HepG2 (cell line): ENCODE measurements at regions not wholly inside any gene's neighbourhood (a gene's known extent, or its start where the extent isn't known, plus 50 kb on each side); places are given as distances from the start of the nearest gene placed in this dataset.

Experiments used
- ATAC-seq: fragments of 200-7000 bp; cut with Tn5 transposase; 3 replicates; pipeline ENCODE4 v1.9.1; 2020; ENCODE audit warnings: mild to moderate bottlenecking, moderate library complexity
- BruUV-seq: library from RNA; stranded (reverse); fragments of 400-500 nt; replicated peaks from 2 replicates; lab custom pipeline; 2021; lab: Mats Ljungman, UMichigan
- CTCF ChIA-PET: fragments of 300-600 bp; formaldehyde crosslinking; extraction: SDS; loops from one replicate; lab custom pipeline; 2021; ENCODE audit warnings: low total read pairs, inconsistent platforms, low intra/inter-chr PET ratio; lab: Yijun Ruan, JAX
- POLR2A ChIA-PET: fragments of 350-600 bp; sonication (Branson Sonifier 250); formaldehyde crosslinking; loops from one replicate; lab custom pipeline; 2020; ENCODE audit warnings: antibody characterized with exemption, inconsistent platforms; lab: Yijun Ruan, JAX
- DNase-seq: peaks from one replicate; pipeline ENCODE4 v3.0.0-alpha.2; 2015; ENCODE audit warnings: low spot score
- FAIRE-seq: peaks from 3 replicates; lab custom pipeline; 2011; peaks lifted over from hg19 to GRCh38; lab: Jason Lieb, UNC
- H2AFZ ChIP-seq: one replicate; pipeline ENCODE4 v1.6.1; 2011; ENCODE audit warnings: low read length, inconsistent platforms
- H3K27ac ChIP-seq: fragments of 300-600 bp; 3 replicates; pipeline ENCODE4 v1.8.0; 2011; ENCODE audit warnings: mixed run types, mild to moderate bottlenecking, mixed read lengths, low read length, inconsistent platforms; ENCODE audit not compliant: insufficient read depth; ENCODE audit errors: extremely low read length
- H3K27me3 ChIP-seq, 2 experiments: fragments of 200-600 bp in 1 of 2; 2 replicates in 1 of 2; 3 replicates in 1 of 2; pipeline versions ENCODE4 v1.6.0 to v1.8.0; 2011; ENCODE audit warnings: low read length in 2 of 2, mild to moderate bottlenecking in 2 of 2, moderate library complexity in 2 of 2, inconsistent platforms in 1 of 2; ENCODE audit not compliant: insufficient read depth in 2 of 2, control insufficient read depth in 1 of 2
- H3K36me3 ChIP-seq, 2 experiments: fragments of 200-600 bp in 1 of 2; replicated peaks in 1 of 2; 2 replicates in 1 of 2; 3 replicates in 1 of 2; pipeline versions ENCODE4 v1.5.1 to v1.8.0; 2011; ENCODE audit warnings: low read length in 2 of 2, inconsistent platforms in 1 of 2; ENCODE audit not compliant: insufficient read depth in 2 of 2, control insufficient read depth in 1 of 2
- H3K4me1 ChIP-seq: 2 replicates; pipeline ENCODE4 v1.5.1; 2012; ENCODE audit warnings: low read length, inconsistent platforms; ENCODE audit not compliant: insufficient read depth
- H3K4me2 ChIP-seq: 2 replicates; pipeline ENCODE4 v1.6.0; 2011; ENCODE audit warnings: low read depth, low read length, inconsistent platforms
- H3K4me3 ChIP-seq, 3 experiments: fragments of 200-600 bp in 1 of 3; sonication (generic), shearing (Covaris generic) in 1 of 3; replicated peaks in 1 of 3; 2 replicates each; pipeline ENCODE4 v1.5.1; 2011 to 2016; ENCODE audit warnings: low read length in 3 of 3, inconsistent platforms in 2 of 3, low read depth in 2 of 3, mild to moderate bottlenecking in 2 of 3, control low read depth in 1 of 3, mixed read lengths in 1 of 3; ENCODE audit not compliant: insufficient read depth in 1 of 3
- H3K79me2 ChIP-seq: one replicate; pipeline ENCODE4 v1.6.1; 2011; ENCODE audit warnings: low read length, inconsistent platforms; ENCODE audit not compliant: insufficient read depth
- H3K9ac ChIP-seq: 2 replicates; pipeline ENCODE4 v1.6.0; 2011; ENCODE audit warnings: mild to moderate bottlenecking, low read depth, low read length, inconsistent platforms; ENCODE audit not compliant: insufficient read depth
- H3K9me3 ChIP-seq: 2 replicates; pipeline ENCODE4 v1.5.1; 2012; ENCODE audit warnings: mild to moderate bottlenecking, low read length
- H4K20me1 ChIP-seq: 2 replicates; pipeline ENCODE4 v1.6.0; 2011; ENCODE audit warnings: inconsistent platforms, mild to moderate bottlenecking, low read length, moderate library complexity; ENCODE audit not compliant: insufficient read depth
- ESRRA ChIP-seq: sonication (generic); formaldehyde crosslinking; IDR thresholded peaks from 2 replicates; pipeline ENCODE4 v1.5.1; 2020; ENCODE audit warnings: mild to moderate bottlenecking, low read depth, missing genetic modification reagents
- GPN1 ChIP-seq: sonication (generic); formaldehyde crosslinking; IDR thresholded peaks from 2 replicates; pipeline ENCODE4 v1.5.1; 2020; ENCODE audit warnings: missing genetic modification reagents, borderline replicate concordance
- NFIB ChIP-seq: sonication (generic); formaldehyde crosslinking; IDR thresholded peaks from 2 replicates; pipeline ENCODE4 v1.9.0; 2021; ENCODE audit warnings: missing genetic modification reagents, mild to moderate bottlenecking, borderline replicate concordance
- NPAS2 ChIP-seq: sonication (generic); formaldehyde crosslinking; IDR thresholded peaks from 2 replicates; pipeline ENCODE4 v1.8.0; 2022; ENCODE audit warnings: mild to moderate bottlenecking, missing genetic modification reagents, borderline replicate concordance
- PCBP2 ChIP-seq: fragments of 200-400 bp; formaldehyde crosslinking; optimal IDR thresholded peaks from 2 replicates; pipeline ENCODE3; 2018; ENCODE audit warnings: low read length, low read depth; ENCODE audit not compliant: poor library complexity, severe bottlenecking
- POLR2G ChIP-seq: fragments of 200-400 bp; formaldehyde crosslinking; IDR thresholded peaks from 2 replicates; pipeline ENCODE4 v1.6.1; 2018; ENCODE audit warnings: mild to moderate bottlenecking, low read depth, low read length, moderate library complexity
- SP1 ChIP-seq, 2 experiments: fragments of 450-650 bp in 1 of 2; sonication (generic) in 1 of 2; formaldehyde crosslinking in 1 of 2; IDR thresholded peaks; 2 replicates each; pipeline versions ENCODE4 v1.4.0 to v1.6.1; 2016 to 2020; ENCODE audit warnings: missing genetic modification reagents in 1 of 2
- TSC22D2 ChIP-seq: sonication (generic); formaldehyde crosslinking; IDR thresholded peaks from 2 replicates; pipeline ENCODE4 v1.5.1; 2020; ENCODE audit warnings: missing genetic modification reagents, mild to moderate bottlenecking, borderline replicate concordance
- ZKSCAN5 ChIP-seq: sonication (generic); formaldehyde crosslinking; IDR thresholded peaks from 2 replicates; pipeline ENCODE4 v1.5.1; 2020; ENCODE audit warnings: mild to moderate bottlenecking, missing genetic modification reagents
- ZMYM4 ChIP-seq: sonication (generic); formaldehyde crosslinking; IDR thresholded peaks from 2 replicates; pipeline ENCODE4 v1.8.1; 2023; ENCODE audit warnings: mild to moderate bottlenecking, missing genetic modification reagents
- ZNF256 ChIP-seq: sonication (generic); formaldehyde crosslinking; conservative IDR thresholded peaks from 2 replicates; pipeline ENCODE4 v1.4.0; 2020; ENCODE audit warnings: missing genetic modification reagents
- WGBS: methylation state at CpG from one replicate; pipeline ENCODE4 v1.1.6; 2017; ENCODE audit warnings: low lambda C conversion rate; 5-methylcytosine and 5-hydroxymethylcytosine counted together
- in situ Hi-C: cut with HindIII; loops from 2 replicates; pipeline ENCODE4 v1.10.0; 2017; ENCODE audit warnings: low pct_unique_long_range_greater_than_20kb; ENCODE audit not compliant: extremely low pct_ligation_motif_present
- intact Hi-C: fragments of 100-400 bp; cut with micrococcal nuclease; formaldehyde crosslinking; loops from one replicate; pipeline ENCODE4 v1.10.0; 2022; ENCODE audit not compliant: unreplicated experiment
- TF ChIP-seq, protein P1 (sequence below): sonication (generic); formaldehyde crosslinking; IDR thresholded peaks from 2 replicates; pipeline ENCODE4 v1.8.1; 2023; ENCODE audit warnings: mild to moderate bottlenecking, missing genetic modification reagents, borderline replicate concordance
- TF ChIP-seq, protein P2 (sequence below): sonication (generic); formaldehyde crosslinking; IDR thresholded peaks from 2 replicates; pipeline ENCODE4 v1.9.0; 2021; ENCODE audit warnings: missing genetic modification reagents, mild to moderate bottlenecking, borderline replicate concordance
- TF ChIP-seq, protein P3 (sequence below): sonication (generic); formaldehyde crosslinking; IDR thresholded peaks from 2 replicates; pipeline ENCODE4 v1.4.0; 2020; ENCODE audit warnings: missing genetic modification reagents

DNA sequence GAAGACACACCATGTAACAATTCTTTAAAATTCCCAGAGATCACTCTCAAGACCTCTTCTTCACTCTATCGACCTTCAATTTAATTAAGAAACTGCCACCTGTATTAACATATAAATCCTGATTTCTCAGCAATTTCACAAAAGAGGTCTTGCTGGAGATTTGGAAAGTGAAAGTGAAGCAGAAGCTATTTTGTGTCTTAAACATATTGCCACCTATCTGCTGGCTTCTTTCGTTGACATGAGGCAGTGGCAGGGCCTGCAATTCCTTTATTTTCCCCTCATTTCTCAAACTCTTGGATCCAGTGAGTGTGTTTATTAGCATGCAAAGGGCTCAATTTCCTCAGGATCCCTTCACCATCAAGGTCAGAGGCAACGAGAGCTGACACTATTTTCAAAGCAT is 780.2 kb upstream of the SLITRK1 start:
- H2AFZ ChIP-seq, result no peak overlapping the region
- in situ Hi-C loops (no loop called here), intact Hi-C loops (no loop called here)
- BruUV-seq, result no TSS peak
- ATAC-seq, result no peak
- FAIRE-seq, result no peak
- ChIA-PET CTCF (no interaction called here), POLR2A (no interaction called here)
- H3K79me2 ChIP-seq, result no peaks in the 10 kb centered on the region
- H3K9me3 ChIP-seq, result no peaks in the 10 kb centered on the region
- H3K27me3 ChIP-seq, result no peaks in the 10 kb centered on the region
- no peaks in the 10 kb centered on the region for H4K20me1 ChIP-seq
- no peak overlapping the region for H3K4me3 ChIP-seq
- H3K36me3 ChIP-seq, result no peaks in the 10 kb centered on the region
- 16% methylated on average over 3 of the region's 3 CpGs for WGBS
- no peak overlapping the region for H3K27ac ChIP-seq
- no peak for DNase-seq
- TF ChIP-seq NPAS2 (CRISPR knock-in tag) (no peak), PCBP2 (no peak), ZNF256 (CRISPR knock-in tag) (no peak), ESRRA (no peak)
- no peak overlapping the region for H3K9ac ChIP-seq
- H3K4me2 ChIP-seq, result no peak overlapping the region
- H3K4me1 ChIP-seq, result no peaks in the 10 kb centered on the region

DNA sequence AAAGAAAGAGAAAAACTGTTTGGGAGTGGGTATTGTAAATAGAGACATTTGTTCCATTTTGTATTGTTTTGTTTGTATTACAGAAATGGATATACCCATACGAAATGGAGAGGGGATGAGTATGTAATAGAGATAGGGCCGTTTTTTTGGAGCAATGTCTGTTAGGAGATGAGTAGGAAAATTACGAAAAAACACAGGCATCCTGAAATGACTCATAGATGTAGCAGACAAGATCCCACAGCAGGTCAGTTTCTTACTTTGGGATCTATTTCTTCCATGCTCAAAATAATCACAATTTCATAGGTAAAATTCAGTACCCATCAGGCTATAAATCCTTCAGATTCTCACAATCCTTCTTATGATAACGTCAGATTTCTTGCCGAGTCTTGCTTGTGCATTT is 779.4 kb upstream of the SLITRK1 start:
- Histone ChIP-seq H3K36me3 (no peaks in the 10 kb centered on the region), H3K79me2 (no peaks in the 10 kb centered on the region), H3K9me3 (no peaks in the 10 kb centered on the region), H3K4me2 (no peak overlapping the region), H3K9ac (no peak overlapping the region), H4K20me1 (no peaks in the 10 kb centered on the region), H3K4me1 (no peaks in the 10 kb centered on the region), H3K4me3 (no peak overlapping the region), H3K27me3 (no peaks in the 10 kb centered on the region), H2AFZ (no peak overlapping the region), H3K27ac (no peak overlapping the region)
- in situ Hi-C loops (no loop called here), intact Hi-C loops (no loop called here)
- DNase-seq, result no peak
- ChIA-PET CTCF (no interaction called here), POLR2A (no interaction called here)
- no TSS peak for BruUV-seq
- ATAC-seq, result no peak
- 4% methylated on average over 5 of the region's 5 CpGs for WGBS
- FAIRE-seq, result no peak
- TF ChIP-seq, protein P1, sequence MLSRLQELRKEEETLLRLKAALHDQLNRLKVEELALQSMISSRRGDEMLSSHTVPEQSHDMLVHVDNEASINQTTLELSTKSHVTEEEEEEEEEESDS (CRISPR knock-in tag), result no peak
- no peak for TF ChIP-seq ZMYM4 (CRISPR knock-in tag)
- TF ChIP-seq TSC22D2 (CRISPR knock-in tag), result no peak
- TF ChIP-seq POLR2G, result no peak
- TF ChIP-seq, protein P2, sequence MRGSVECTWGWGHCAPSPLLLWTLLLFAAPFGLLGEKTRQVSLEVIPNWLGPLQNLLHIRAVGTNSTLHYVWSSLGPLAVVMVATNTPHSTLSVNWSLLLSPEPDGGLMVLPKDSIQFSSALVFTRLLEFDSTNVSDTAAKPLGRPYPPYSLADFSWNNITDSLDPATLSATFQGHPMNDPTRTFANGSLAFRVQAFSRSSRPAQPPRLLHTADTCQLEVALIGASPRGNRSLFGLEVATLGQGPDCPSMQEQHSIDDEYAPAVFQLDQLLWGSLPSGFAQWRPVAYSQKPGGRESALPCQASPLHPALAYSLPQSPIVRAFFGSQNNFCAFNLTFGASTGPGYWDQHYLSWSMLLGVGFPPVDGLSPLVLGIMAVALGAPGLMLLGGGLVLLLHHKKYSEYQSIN (CRISPR knock-in tag), result no peak
- no peak for TF ChIP-seq SP1 (IDR thresholded peaks at IDR 0.05)
- TF ChIP-seq SP1 (CRISPR knock-in tag; IDR thresholded peaks at IDR 0.05), result no peak
- TF ChIP-seq ZKSCAN5, result no peak
- no peak for TF ChIP-seq GPN1 (CRISPR knock-in tag)
- no peak for TF ChIP-seq NFIB (CRISPR knock-in tag)
- TF ChIP-seq, protein P3, sequence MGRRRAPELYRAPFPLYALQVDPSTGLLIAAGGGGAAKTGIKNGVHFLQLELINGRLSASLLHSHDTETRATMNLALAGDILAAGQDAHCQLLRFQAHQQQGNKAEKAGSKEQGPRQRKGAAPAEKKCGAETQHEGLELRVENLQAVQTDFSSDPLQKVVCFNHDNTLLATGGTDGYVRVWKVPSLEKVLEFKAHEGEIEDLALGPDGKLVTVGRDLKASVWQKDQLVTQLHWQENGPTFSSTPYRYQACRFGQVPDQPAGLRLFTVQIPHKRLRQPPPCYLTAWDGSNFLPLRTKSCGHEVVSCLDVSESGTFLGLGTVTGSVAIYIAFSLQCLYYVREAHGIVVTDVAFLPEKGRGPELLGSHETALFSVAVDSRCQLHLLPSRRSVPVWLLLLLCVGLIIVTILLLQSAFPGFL, result no peak
